ENCODE measurements at regions not wholly inside any gene's neighbourhood (a gene's known extent, or its start where the extent isn't known, plus 50 kb on each side); places are given as distances from the start of the nearest gene placed in this dataset.

DNA sequence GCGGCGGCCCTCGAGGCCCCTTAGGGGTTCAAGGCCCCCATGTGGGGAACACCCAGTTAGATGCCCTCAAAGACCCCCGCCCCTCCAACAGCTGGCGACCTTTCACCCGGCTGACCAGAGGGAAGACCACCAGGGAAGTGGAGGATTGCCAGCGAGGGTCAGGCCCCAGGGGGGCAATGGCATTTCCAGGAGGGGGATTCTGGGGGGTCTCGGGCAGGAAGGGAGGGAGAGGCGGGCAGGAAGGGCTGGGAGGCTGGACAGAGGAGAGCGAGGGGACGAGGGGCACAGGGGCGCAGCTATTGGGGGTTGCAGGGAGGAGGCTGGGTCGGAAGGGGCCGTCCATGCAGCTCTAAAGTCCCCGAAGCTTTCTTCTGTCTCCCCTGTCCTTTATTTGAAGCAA is 139.5 kb downstream of the C16orf95 start:
- intact Hi-C loops (cut with micrococcal nuclease; ENCODE audit: unreplicated experiment): no loop called here
- ChIA-PET CTCF (no interaction called here), POLR2A (ENCODE audit: low non-redundant PET) (no interaction called here)
- no TSS peak for BruUV-seq (replicated peaks)
- no peak for TF ChIP-seq EZH2 (IDR thresholded peaks at IDR 0.05; ENCODE audit: borderline replicate concordance, low read depth, low read length, poor library complexity, severe bottlenecking)
- TF ChIP-seq, protein P1, sequence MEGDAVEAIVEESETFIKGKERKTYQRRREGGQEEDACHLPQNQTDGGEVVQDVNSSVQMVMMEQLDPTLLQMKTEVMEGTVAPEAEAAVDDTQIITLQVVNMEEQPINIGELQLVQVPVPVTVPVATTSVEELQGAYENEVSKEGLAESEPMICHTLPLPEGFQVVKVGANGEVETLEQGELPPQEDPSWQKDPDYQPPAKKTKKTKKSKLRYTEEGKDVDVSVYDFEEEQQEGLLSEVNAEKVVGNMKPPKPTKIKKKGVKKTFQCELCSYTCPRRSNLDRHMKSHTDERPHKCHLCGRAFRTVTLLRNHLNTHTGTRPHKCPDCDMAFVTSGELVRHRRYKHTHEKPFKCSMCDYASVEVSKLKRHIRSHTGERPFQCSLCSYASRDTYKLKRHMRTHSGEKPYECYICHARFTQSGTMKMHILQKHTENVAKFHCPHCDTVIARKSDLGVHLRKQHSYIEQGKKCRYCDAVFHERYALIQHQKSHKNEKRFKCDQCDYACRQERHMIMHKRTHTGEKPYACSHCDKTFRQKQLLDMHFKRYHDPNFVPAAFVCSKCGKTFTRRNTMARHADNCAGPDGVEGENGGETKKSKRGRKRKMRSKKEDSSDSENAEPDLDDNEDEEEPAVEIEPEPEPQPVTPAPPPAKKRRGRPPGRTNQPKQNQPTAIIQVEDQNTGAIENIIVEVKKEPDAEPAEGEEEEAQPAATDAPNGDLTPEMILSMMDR (conservative IDR thresholded peaks at IDR 0.05; ENCODE audit: low read depth, low read length): no peak
- DNase-seq (ENCODE audit: low spot score): no peak
- no peak overlapping the region for H3K27ac ChIP-seq (ENCODE audit: low read depth, low read length, poor library complexity, severe bottlenecking)
- H3K36me3 ChIP-seq (ENCODE audit: insufficient read depth, low read length, poor library complexity, severe bottlenecking): no peaks in the 10 kb centered on the region
- H3K9me3 ChIP-seq (ENCODE audit: low read depth, low read length, poor library complexity, severe bottlenecking): no peaks in the 10 kb centered on the region
- no peaks in the 10 kb centered on the region for H3K27me3 ChIP-seq (replicated peaks; ENCODE audit: insufficient read depth, low read depth, low read length, poor library complexity)
- H3K4me3 ChIP-seq (ENCODE audit: low read depth, low read length, poor library complexity, severe bottlenecking): no peak overlapping the region
- H3K4me1 ChIP-seq (ENCODE audit: insufficient read depth, low read length, poor library complexity, severe bottlenecking): no peaks in the 10 kb centered on the region

DNA sequence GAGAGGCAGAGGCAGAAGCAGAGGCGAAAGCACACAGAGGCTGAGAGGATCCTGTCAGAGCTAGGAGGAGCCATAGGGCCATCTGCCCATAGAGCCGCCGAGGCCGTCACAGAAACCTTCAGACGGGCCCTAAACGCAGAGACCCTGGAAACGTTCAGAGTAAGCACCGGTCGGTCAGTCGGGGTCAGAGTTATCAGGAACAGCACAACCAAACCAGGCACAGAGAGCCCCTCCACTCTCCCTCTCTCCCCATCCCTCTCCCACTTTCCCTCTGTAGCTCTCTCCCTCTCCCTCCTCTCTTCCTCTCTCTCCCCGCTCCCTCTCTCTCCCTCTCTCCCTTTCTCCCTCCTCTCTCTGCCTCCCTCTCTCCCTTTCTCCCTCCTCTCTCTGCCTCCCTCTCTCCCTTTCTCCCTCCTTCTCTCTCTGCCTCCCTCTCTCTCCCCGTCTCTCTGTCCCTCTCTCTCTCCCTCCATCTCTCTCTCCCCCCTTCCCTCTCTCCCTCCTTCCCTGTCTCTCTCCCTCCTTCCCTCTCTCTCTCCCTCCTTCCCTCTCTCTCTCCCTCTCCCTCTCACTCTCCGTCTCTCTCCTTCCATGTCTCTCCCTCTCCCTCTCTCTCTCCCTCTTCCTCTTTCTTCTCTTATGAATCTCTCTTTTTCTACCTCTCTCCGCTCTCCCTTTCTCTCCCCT is 138.9 kb downstream of the C16orf95 start:
- H3K36me3 ChIP-seq (ENCODE audit: insufficient read depth, low read length, poor library complexity, severe bottlenecking): no peaks in the 10 kb centered on the region
- no peaks in the 10 kb centered on the region for H3K27me3 ChIP-seq (replicated peaks; ENCODE audit: insufficient read depth, low read depth, low read length, poor library complexity)
- H3K27ac ChIP-seq (ENCODE audit: low read depth, low read length, poor library complexity, severe bottlenecking): no peak overlapping the region
- no TSS peak for BruUV-seq (replicated peaks)
- POLR2A ChIA-PET (ENCODE audit: low non-redundant PET): no interaction called here
- H3K4me3 ChIP-seq (ENCODE audit: low read depth, low read length, poor library complexity, severe bottlenecking): no peak overlapping the region
- CTCF ChIA-PET: no interaction called here
- TF ChIP-seq, protein P1 (conservative IDR thresholded peaks at IDR 0.05; ENCODE audit: low read depth, low read length): no peak
- TF ChIP-seq EZH2 (IDR thresholded peaks at IDR 0.05; ENCODE audit: borderline replicate concordance, low read depth, low read length, poor library complexity, severe bottlenecking): no peak
- no peak for DNase-seq (ENCODE audit: low spot score)
- intact Hi-C loops (cut with micrococcal nuclease; ENCODE audit: unreplicated experiment): no loop called here
- no peaks in the 10 kb centered on the region for H3K9me3 ChIP-seq (ENCODE audit: low read depth, low read length, poor library complexity, severe bottlenecking)
- no peaks in the 10 kb centered on the region for H3K4me1 ChIP-seq (ENCODE audit: insufficient read depth, low read length, poor library complexity, severe bottlenecking)

DNA sequence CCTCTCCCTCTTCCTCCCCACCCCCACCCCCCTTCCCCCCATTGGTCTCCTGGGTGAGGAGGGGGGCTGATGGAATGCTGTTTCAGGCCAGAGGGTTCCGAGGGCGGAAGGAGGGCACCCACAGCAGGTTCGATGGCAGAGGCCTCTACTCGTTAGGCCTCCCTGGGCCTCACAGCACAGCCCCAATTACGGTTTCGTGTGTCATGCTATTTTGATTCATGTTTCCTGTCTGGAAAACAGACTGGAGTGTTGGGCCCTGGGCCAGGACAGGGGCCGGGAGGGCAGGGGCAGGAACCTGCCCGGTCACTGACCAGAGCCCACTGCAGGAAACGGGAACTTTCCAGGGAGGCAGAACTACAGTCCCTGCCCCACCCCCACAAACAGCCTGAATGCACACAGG is 138.2 kb downstream of the C16orf95 start:
- TF ChIP-seq, protein P1 (conservative IDR thresholded peaks at IDR 0.05; ENCODE audit: low read depth, low read length): no peak
- no peak for TF ChIP-seq EZH2 (IDR thresholded peaks at IDR 0.05; ENCODE audit: borderline replicate concordance, low read depth, low read length, poor library complexity, severe bottlenecking)
- H3K36me3 ChIP-seq (ENCODE audit: insufficient read depth, low read length, poor library complexity, severe bottlenecking): no peaks in the 10 kb centered on the region
- no peaks in the 10 kb centered on the region for H3K9me3 ChIP-seq (ENCODE audit: low read depth, low read length, poor library complexity, severe bottlenecking)
- BruUV-seq (replicated peaks): no TSS peak
- no peaks in the 10 kb centered on the region for H3K4me1 ChIP-seq (ENCODE audit: insufficient read depth, low read length, poor library complexity, severe bottlenecking)
- no peaks in the 10 kb centered on the region for H3K27me3 ChIP-seq (replicated peaks; ENCODE audit: insufficient read depth, low read depth, low read length, poor library complexity)
- intact Hi-C loops (cut with micrococcal nuclease; ENCODE audit: unreplicated experiment): no loop called here
- DNase-seq (ENCODE audit: low spot score): no peak
- ChIA-PET CTCF (no interaction called here), POLR2A (ENCODE audit: low non-redundant PET) (no interaction called here)
- no peak overlapping the region for H3K4me3 ChIP-seq (ENCODE audit: low read depth, low read length, poor library complexity, severe bottlenecking)
- no peak overlapping the region for H3K27ac ChIP-seq (ENCODE audit: low read depth, low read length, poor library complexity, severe bottlenecking)
